ENCODE measurements at regions not wholly inside any gene's neighbourhood (a gene's known extent, or its start where the extent isn't known, plus 50 kb on each side); places are given as distances from the start of the nearest gene placed in this dataset.

- Histone ChIP-seq H3K23me2 (ENCODE audit: insufficient read length, low read depth, low read length, poor library complexity, severe bottlenecking) (no peaks in the 10 kb centered on the region), H3K79me2 (ENCODE audit: insufficient read depth, low read length) (no peaks in the 10 kb centered on the region), H4K8ac (replicated peaks; ENCODE audit: insufficient read length, low read depth, low read length) (no peak overlapping the region), H3K56ac (ENCODE audit: insufficient read length, low read depth, low read length) (no peak overlapping the region), H3K4me1 (ENCODE audit: insufficient read depth, low read length) (no peaks in the 10 kb centered on the region), H3T11ph (ENCODE audit: low read length) (no peak overlapping the region), H2AK5ac (ENCODE audit: insufficient read length, low read length) (no peak overlapping the region), H3K79me1 (ENCODE audit: insufficient read depth, low read depth, low read length, poor library complexity, severe bottlenecking) (no peaks in the 10 kb centered on the region), H3K9ac (ENCODE audit: extremely low read depth, insufficient read length, low read length) (no peak overlapping the region), H2BK15ac (ENCODE audit: low read depth, low read length) (no peak overlapping the region), H3K9me3 (ENCODE audit: control insufficient read depth, low read depth, low read length) (no peaks in the 10 kb centered on the region), H4K91ac (ENCODE audit: insufficient read length, low read depth, low read length) (no peak overlapping the region), H3K27ac (ENCODE audit: insufficient read length, low read depth, low read length) (no peak overlapping the region), H4K5ac (ENCODE audit: insufficient read length, low read depth, low read length) (no peak overlapping the region), H2AFZ (ENCODE audit: low read length) (no peak overlapping the region), H3K27me3 (ENCODE audit: insufficient read depth, low read length) (no peaks in the 10 kb centered on the region), H3K4me2 (ENCODE audit: insufficient read depth, insufficient read length, low read length) (no peak overlapping the region), H3K23ac (ENCODE audit: insufficient read length, low read depth, low read length) (no peak overlapping the region), H4K20me1 (ENCODE audit: control insufficient read depth, insufficient read depth, insufficient read length) (no peaks in the 10 kb centered on the region), H3K18ac (ENCODE audit: insufficient read length, low read depth, low read length) (no peak overlapping the region), H2BK5ac (ENCODE audit: insufficient read length, low read length) (no peak overlapping the region), H2BK20ac (ENCODE audit: low read depth, low read length, poor library complexity, severe bottlenecking) (no peak overlapping the region), H3K4ac (ENCODE audit: low read depth, low read length) (no peak overlapping the region), H3K14ac (ENCODE audit: insufficient read depth, low read length) (no peak overlapping the region), H2BK12ac (ENCODE audit: insufficient read length, low read depth, low read length) (no peak overlapping the region), H2BK120ac (ENCODE audit: low read depth, low read length, poor library complexity, severe bottlenecking) (no peak overlapping the region)
- TF ChIP-seq, protein P1, sequence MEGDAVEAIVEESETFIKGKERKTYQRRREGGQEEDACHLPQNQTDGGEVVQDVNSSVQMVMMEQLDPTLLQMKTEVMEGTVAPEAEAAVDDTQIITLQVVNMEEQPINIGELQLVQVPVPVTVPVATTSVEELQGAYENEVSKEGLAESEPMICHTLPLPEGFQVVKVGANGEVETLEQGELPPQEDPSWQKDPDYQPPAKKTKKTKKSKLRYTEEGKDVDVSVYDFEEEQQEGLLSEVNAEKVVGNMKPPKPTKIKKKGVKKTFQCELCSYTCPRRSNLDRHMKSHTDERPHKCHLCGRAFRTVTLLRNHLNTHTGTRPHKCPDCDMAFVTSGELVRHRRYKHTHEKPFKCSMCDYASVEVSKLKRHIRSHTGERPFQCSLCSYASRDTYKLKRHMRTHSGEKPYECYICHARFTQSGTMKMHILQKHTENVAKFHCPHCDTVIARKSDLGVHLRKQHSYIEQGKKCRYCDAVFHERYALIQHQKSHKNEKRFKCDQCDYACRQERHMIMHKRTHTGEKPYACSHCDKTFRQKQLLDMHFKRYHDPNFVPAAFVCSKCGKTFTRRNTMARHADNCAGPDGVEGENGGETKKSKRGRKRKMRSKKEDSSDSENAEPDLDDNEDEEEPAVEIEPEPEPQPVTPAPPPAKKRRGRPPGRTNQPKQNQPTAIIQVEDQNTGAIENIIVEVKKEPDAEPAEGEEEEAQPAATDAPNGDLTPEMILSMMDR (conservative IDR thresholded peaks at IDR 0.05) = no peak
- no peak for DNase-seq
- Mint-ChIP-seq H3K4me3 (no peak overlapping the region), H3K27me3 (ENCODE audit: low read depth) (no peaks in the 10 kb centered on the region), H3K4me1 (peaks cover 5 to 12% of the 10 kb centered on the region in 2 experiments), H3K36me3 (ENCODE audit: insufficient read depth in 1 of 3, low read depth in 3 of 3) (peaks cover 0 to 2% (median 0%) of the 10 kb centered on the region in 3 experiments; a peak in 1 of 7 replicates), H3K9me3 (no peaks in the 10 kb centered on the region), H3K27ac (no peak overlapping the region)
- no CpG with 5 or more reads among the region's 1 CpG for WGBS (ENCODE audit: extremely low coverage, insufficient read length, low lambda C conversion rate)
Observed at GRCh38 chr7:19972876-19973275, 199.5 kb upstream of the TMEM196 start.
